NCI-H82 treated with DMSO at 0.1 percent for 48 hours (cell line): ENCODE measurements at regions not wholly inside any gene's neighbourhood (a gene's known extent, or its start where the extent isn't known, plus 50 kb on each side); places are given as distances from the start of the nearest gene placed in this dataset.

ENCODE experiments used
- DNase-seq: peaks from one replicate; lab custom pipeline; 2025; ENCODE audit not compliant: unreplicated experiment; lab: John Stamatoyannopoulos, UW

- no peak for DNase-seq
These were observed 620.6 kb downstream of the RAPGEF2 start for GRCh38 chr4:159723341-159724048.

DNA sequence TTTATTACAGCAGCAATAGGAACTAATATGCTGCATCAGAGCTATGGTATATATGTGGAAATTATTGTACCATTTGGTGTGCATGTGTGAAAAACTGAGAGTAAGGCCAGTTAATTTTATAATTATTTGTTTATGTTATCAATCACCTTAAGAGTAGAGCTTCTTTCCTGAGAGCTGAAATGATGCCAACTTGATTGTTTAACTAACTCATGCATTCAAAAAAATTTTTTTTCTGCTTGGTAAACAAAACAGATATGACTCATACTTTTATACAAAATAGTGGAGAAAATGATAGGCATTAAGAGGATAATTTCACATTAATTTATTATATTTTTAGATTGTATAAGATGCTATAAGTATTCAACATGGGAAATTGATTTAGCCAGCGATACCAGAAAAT, 622.7 kb downstream of the RAPGEF2 start:
- no peak for DNase-seq

DNA sequence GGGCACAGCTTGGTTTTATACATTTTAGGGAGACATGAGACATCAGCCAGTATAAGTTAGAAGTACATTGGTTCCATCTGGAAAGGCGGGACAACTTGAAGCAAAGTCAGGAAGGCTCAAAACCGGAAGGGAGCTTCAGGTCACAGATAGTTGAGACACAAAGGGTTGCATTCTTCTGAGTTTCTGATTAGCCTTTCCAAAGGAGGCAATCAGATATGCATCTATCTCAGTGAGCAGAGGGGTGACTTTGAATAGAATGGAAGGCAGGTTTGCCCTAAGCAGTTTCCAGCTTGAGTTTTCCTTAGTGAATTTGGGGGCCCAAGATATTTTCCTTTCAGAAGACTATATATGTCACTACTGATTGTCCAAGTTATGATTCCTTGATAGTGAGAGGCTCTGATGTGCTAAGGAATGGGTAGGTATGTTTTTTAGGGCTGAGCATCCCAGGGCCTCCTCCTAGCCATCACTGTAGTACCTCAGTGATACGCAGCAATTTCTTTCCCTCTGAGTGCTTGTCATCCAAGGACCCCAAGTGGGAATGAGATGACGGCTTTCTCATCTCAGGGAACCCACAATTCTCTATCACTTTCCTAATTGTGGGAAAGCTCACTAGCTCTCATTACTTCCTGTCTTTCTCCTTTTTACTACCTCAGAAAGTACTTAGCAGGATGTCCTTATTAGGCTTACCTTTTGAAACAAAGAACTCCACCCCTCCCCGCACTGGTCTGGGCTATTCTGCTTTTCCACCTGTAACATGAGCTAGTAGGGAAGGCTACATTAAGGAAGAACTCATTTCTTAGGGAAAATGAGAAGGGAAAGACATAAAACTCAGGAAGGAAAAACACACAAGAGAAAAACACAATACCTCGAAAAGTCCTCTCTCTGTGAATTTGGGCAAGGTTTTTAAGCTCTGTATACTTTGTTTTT, 632.7 kb downstream of the RAPGEF2 start:
- DNase-seq, result no peak

DNA sequence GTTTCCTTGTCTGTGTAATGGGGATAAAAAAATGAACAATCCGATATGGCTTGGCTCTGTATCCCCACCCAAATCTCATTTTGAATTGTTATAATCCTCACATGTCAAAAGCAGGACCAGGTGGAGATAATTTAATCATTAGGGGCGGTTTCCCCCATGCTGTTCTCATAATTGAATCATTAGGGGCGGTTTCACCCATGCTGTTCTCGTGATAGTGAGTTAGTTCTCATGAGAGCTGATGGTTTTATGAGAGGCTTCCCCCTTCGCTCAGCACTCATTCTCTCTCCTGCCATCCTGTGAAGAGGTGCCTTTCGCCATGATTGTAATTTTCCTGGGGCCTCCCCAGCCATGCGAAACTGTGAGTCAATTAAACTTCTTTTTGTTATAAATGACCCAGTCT, 633.5 kb downstream of the RAPGEF2 start:
- peak; percentile 0 for DNase-seq

DNA sequence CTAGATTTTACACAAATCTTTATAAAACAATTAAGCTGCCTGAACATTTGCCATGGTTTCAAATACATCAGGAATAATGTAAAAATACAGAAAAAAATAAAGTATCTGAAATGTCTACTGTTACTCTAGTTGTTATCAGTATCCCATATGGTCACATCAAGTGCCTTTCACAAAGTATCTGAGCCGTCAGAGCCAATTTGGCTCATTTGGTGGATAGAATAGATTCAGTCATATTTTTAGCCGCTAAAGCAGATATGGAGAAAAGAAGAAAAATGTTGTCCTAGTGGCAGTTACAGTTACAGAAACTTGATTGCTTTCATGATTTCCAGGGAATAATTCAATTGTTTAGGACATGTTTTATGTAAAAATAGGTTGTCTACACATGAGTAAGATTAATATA, 641.1 kb downstream of the RAPGEF2 start:
- DNase-seq, result no peak

DNA sequence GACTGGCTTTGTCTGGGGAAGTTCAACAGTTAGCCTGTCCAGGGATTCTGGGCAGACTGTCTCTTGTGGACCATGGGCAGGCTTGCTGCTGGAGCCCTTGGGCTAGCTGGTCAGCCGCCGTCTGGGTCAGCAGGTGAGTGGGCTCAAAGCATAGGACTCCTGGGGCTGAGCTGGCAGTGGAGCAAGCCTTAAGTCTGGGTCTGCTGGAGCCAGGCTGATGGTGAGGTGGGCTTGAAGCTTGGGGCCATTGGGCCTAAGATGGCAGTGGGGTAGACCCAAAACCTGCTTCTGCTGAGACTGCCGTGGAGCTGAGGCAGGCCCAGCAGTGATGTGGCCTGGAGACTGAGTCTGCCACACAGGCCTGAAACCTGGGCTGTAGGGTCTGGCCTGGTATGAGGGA, 645.1 kb downstream of the RAPGEF2 start:
- DNase-seq, result no peak

DNA sequence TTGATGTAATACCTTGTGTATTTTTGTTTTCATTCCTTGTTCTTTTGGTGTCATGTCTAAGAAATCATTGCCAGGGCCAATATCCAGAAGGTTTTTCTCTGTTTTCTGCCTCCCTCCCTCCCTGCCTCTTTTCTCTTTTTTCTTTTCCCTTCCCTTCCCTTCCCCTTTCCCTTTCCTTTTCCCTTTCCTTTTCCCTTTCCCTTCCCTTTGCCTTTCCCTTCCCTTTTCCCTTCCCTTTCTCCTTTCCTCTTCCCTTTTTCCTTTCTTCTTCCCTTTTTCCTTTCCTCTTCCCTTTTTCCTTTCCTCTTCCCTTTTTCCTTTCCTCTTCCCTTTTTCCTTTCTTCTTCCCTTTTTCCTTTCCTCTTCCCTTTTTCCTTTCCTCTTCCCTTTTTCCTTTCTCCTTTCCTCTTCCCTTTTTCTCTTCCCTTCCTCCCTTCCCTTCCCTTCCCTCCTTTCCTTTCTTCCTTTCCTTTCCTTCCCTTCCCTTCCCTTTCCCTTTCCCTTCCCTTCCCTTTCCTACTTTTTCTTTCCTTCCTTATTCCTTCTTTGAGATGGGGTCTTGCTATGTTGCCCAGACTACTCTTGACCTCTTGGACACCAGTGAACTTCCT, 646.1 kb downstream of the RAPGEF2 start:
- no peak for DNase-seq

DNA sequence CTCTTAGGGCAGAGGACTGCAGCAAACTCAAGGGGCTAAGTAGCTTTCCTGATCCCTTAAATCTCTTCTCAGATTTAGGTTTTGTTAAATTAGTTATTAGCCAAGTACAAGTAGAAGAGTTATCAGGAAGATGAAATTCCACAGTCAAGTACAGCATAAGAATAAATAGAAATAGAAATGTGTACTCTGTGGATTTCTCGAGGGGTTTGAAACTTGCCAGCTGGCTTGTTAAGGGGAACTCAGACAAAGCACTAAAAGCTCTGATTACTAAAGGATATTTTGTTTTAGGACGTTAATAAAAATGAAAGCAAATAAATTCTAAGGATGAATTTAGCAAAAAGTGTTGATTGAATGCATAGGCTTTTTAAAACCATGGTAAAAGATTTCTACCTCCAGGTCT, 654.6 kb downstream of the RAPGEF2 start:
- no peak for DNase-seq

DNA sequence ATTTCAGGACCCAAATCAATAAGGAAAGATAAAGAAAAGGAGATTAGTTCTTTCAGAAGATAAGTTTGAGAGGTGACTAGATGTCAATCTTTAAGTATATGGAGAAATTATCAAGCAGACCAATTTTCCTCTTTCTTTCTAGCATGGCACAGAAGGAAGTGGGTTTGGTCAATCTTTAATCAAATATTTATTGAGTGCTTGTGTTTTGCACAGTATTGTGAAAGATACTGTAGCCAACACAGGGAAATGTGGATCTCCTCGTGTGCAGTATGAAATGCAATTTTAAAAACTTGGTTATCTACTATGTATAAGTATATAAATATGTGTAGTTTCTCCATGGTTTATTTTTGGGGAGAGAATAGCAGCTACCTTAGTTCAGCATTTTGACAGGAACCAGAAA, 655.2 kb downstream of the RAPGEF2 start:
- no peak for DNase-seq

- DNase-seq, result no peak
These were observed 659.8 kb downstream of the RAPGEF2 start for GRCh38 chr4:159762672-159763071.

- DNase-seq, result peak; percentile 33
These were observed 661.6 kb downstream of the RAPGEF2 start for GRCh38 chr4:159764343-159764952.

- no peak for DNase-seq
These were observed 662.5 kb downstream of the RAPGEF2 start for GRCh38 chr4:159765382-159765781.

DNA sequence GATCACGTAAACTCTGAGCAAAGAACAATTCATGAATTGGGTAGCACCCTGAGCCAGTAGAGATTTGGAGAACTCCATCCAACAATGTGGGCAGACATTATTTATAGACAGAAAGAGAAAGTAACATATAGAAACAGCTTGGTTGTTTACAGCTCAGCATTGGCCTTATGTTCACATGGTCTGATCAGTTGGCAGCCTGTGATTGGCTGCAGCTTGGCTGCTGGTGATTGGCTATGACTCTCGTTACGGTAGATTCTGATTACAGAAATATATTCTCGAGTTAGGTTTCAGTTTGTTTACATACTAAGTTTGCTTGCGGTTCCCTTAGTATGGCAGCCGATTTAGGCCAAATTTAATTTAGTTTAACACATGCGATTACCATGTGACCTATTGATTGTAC, 663.4 kb downstream of the RAPGEF2 start:
- no peak for DNase-seq

DNA sequence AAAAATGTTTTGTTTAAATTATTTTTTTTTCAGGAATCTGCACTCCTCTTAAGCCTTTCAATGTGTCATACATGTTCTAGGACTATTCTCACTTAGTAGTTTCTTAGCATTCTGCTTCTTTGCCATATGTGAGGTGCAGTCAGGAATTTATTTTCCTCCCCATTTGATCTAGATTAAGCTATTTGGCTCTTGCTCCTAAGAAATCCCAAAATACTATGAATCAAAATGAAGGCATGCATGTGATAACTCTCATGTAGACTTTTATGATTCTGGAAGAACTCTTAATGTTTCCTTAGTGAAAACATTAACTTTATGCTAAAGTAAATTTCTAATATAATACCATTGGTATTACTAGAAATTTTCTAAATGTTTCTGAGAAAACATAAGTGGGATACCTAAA, 664.5 kb downstream of the RAPGEF2 start:
- no peak for DNase-seq

GRCh38 chr4:159768016-159768415, 665.1 kb downstream of the RAPGEF2 start:
- DNase-seq, result no peak

- no peak for DNase-seq
These were observed 667.5 kb downstream of the RAPGEF2 start for GRCh38 chr4:159770401-159770800.

- DNase-seq, result no peak
These were observed 668.1 kb downstream of the RAPGEF2 start for GRCh38 chr4:159770969-159771368.

- DNase-seq, result no peak
These were observed 674.1 kb downstream of the RAPGEF2 start for GRCh38 chr4:159776961-159777360.

DNA sequence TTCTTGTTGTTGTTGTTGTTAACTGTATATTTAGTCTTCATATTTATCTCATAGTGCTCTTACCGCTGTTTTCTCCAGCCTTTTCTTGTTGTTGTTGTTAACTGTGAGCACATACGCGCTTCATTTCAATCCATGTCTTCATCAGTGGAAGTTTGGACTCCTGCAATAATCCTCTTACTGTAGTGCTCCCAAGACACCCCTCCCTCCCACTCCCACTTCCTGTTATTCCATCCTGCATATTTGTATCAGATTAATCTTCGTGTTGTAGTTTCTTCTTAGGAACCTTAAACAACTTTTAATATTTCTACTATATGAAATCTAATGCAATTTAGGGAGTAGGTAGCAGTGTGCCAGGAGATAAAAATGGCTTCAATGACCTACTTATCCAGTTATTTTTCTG, 674.8 kb downstream of the RAPGEF2 start:
- DNase-seq, result no peak

- DNase-seq, result no peak
These were observed 675.4 kb downstream of the RAPGEF2 start for GRCh38 chr4:159778298-159778697.

DNA sequence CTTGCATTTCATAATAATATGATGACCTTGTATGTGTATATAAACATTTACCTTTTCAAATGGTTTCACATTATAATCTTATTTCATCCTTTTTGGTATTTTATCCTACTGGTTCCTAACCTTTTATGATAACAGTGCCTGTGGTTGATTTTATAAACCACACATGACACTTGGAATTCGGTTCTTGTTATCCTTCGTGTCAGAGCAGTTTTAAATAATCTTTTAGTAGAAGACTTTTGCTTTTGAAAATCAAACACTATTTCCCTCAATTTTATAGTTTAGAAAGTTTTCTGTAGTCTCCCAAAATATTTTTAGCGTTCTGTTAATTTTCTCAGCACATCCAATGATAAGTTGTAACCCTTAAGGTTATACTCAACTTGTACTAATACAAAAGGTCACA, 676.8 kb downstream of the RAPGEF2 start:
- no peak for DNase-seq
